WTC11 (cell line): ENCODE measurements at regions not wholly inside any gene's neighbourhood (a gene's known extent, or its start where the extent isn't known, plus 50 kb on each side); places are given as distances from the start of the nearest gene placed in this dataset.

Source experiments
- ATAC-seq: fragments of 200-7000 bp; cut with Tn5 transposase; 2 replicates; pipeline ENCODE4 v1.10.0; 2021; ENCODE audit warnings: mild to moderate bottlenecking, moderate library complexity
- CTCF ChIA-PET: fragments of 300-600 bp; sonication (Branson Sonifier 250); formaldehyde crosslinking; loops from one replicate; lab custom pipeline; 2021; ENCODE audit warnings: antibody characterized with exemption; lab: Charles Lee
- POLR2A ChIA-PET: fragments of 350-600 bp; sonication (Branson Sonifier 250); formaldehyde crosslinking; loops from one replicate; lab custom pipeline; 2021; ENCODE audit warnings: antibody characterized with exemption; lab: Charles Lee
- DNase-seq: peaks from one replicate; pipeline ENCODE4 v3.0.0; 2021; ENCODE audit warnings: low spot score
- H3K27ac Mint-ChIP-seq: 2 replicates; pipeline ENCODE4 v1.8.0; 2021; ENCODE audit warnings: mixed read lengths
- H3K27me3 Mint-ChIP-seq: 2 replicates; pipeline ENCODE4 v1.8.0; 2021; ENCODE audit warnings: low read depth, mild to moderate bottlenecking, moderate library complexity, mixed read lengths
- H3K36me3 Mint-ChIP-seq: 2 replicates; pipeline ENCODE4 v1.8.0; 2021; ENCODE audit warnings: mixed read lengths
- H3K4me1 Mint-ChIP-seq: 2 replicates; pipeline ENCODE4 v1.8.0; 2022; ENCODE audit warnings: mixed read lengths
- H3K4me3 Mint-ChIP-seq: 2 replicates; pipeline ENCODE4 v1.8.0; 2021; ENCODE audit warnings: mild to moderate bottlenecking, moderate library complexity, mixed read lengths
- H3K9me3 Mint-ChIP-seq: 2 replicates; pipeline ENCODE4 v1.8.0; 2021; ENCODE audit warnings: mixed read lengths
- ELF4 ChIP-seq: sonication (generic); formaldehyde crosslinking; IDR thresholded peaks from 2 replicates; pipeline ENCODE4 v1.8.1; 2022; ENCODE audit warnings: low read depth, mild to moderate bottlenecking, moderate library complexity, missing genetic modification reagents
- JUN ChIP-seq: sonication (generic); formaldehyde crosslinking; IDR thresholded peaks from 2 replicates; pipeline ENCODE4 v1.8.0; 2023; ENCODE audit warnings: mild to moderate bottlenecking, missing genetic modification reagents
- NR1H2 ChIP-seq: sonication (generic); formaldehyde crosslinking; IDR thresholded peaks from 2 replicates; pipeline ENCODE4 v1.9.0; 2021; ENCODE audit warnings: mild to moderate bottlenecking, moderate library complexity, missing genetic modification reagents
- NR3C1 ChIP-seq: sonication (generic); formaldehyde crosslinking; conservative IDR thresholded peaks from 2 replicates; pipeline ENCODE4 v1.8.1; 2023; ENCODE audit warnings: low read depth, mild to moderate bottlenecking, missing genetic modification reagents
- RORB ChIP-seq: fragments of 250-450 bp; sonication (Bioruptor Pico); IDR thresholded peaks from 2 replicates; pipeline ENCODE4 v1.9.0; 2021; ENCODE audit warnings: mild to moderate bottlenecking
- SMAD3 ChIP-seq: sonication (generic); formaldehyde crosslinking; IDR thresholded peaks from 2 replicates; pipeline ENCODE4 v1.8.0; 2022; ENCODE audit warnings: missing genetic modification reagents, mild to moderate bottlenecking, borderline replicate concordance
- SMAD4 ChIP-seq: sonication (generic); formaldehyde crosslinking; IDR thresholded peaks from 2 replicates; pipeline ENCODE4 v1.8.0; 2022; ENCODE audit warnings: mild to moderate bottlenecking, missing genetic modification reagents
- SP1 ChIP-seq: sonication (generic); formaldehyde crosslinking; conservative IDR thresholded peaks from 2 replicates; pipeline ENCODE4 v1.8.1; 2022; ENCODE audit warnings: missing genetic modification reagents
- TCF7 ChIP-seq: sonication (generic); formaldehyde crosslinking; IDR thresholded peaks from 2 replicates; pipeline ENCODE4 v1.8.0; 2022; ENCODE audit warnings: mild to moderate bottlenecking, low read depth, missing genetic modification reagents, moderate library complexity
- ZNF121 ChIP-seq: sonication (generic); formaldehyde crosslinking; IDR thresholded peaks from 2 replicates; pipeline ENCODE4 v1.8.0; 2023; ENCODE audit warnings: missing genetic modification reagents
- ZNF138 ChIP-seq: sonication (generic); formaldehyde crosslinking; conservative IDR thresholded peaks from 2 replicates; pipeline ENCODE4 v1.8.1; 2022; ENCODE audit warnings: mild to moderate bottlenecking, moderate library complexity, missing genetic modification reagents
- ZNF219 ChIP-seq: sonication (generic); formaldehyde crosslinking; IDR thresholded peaks from 2 replicates; pipeline ENCODE4 v1.8.0; 2023; ENCODE audit warnings: missing genetic modification reagents, mild to moderate bottlenecking, borderline replicate concordance
- ZNF232 ChIP-seq: sonication (generic); formaldehyde crosslinking; IDR thresholded peaks from 2 replicates; pipeline ENCODE4 v1.8.0; 2022; ENCODE audit warnings: mild to moderate bottlenecking, missing genetic modification reagents
- ZNF317 ChIP-seq: sonication (generic); formaldehyde crosslinking; IDR thresholded peaks from 2 replicates; pipeline ENCODE4 v1.8.1; 2023; ENCODE audit warnings: low read depth, mild to moderate bottlenecking, moderate library complexity, missing genetic modification reagents, borderline replicate concordance
- ZNF396 ChIP-seq: fragments of 250-450 bp; sonication (Bioruptor Pico); IDR thresholded peaks from 2 replicates; pipeline ENCODE4 v1.8.0; 2021; ENCODE audit warnings: mild to moderate bottlenecking, moderate library complexity, borderline replicate concordance
- TF ChIP-seq, protein P1 (sequence below): sonication (generic); formaldehyde crosslinking; IDR thresholded peaks from 2 replicates; pipeline ENCODE4 v1.8.0; 2023; ENCODE audit warnings: missing genetic modification reagents
- TF ChIP-seq, protein P2 (sequence below): sonication (generic); formaldehyde crosslinking; conservative IDR thresholded peaks from 2 replicates; pipeline ENCODE4 v1.8.1; 2022; ENCODE audit warnings: mild to moderate bottlenecking, missing genetic modification reagents
- TF ChIP-seq, protein P3 (sequence below): fragments of 250-450 bp; sonication (Bioruptor Pico); IDR thresholded peaks from 2 replicates; pipeline ENCODE4 v2.1.2; 2022; ENCODE audit warnings: mild to moderate bottlenecking, moderate library complexity
- TF ChIP-seq, protein P4 (sequence below): sonication (generic); formaldehyde crosslinking; IDR thresholded peaks from 2 replicates; pipeline ENCODE4 v1.8.0; 2022; ENCODE audit warnings: mild to moderate bottlenecking, missing genetic modification reagents
- TF ChIP-seq, protein P5 (sequence below): sonication (generic); formaldehyde crosslinking; IDR thresholded peaks from 2 replicates; pipeline ENCODE4 v1.8.1; 2023; ENCODE audit warnings: mild to moderate bottlenecking, missing genetic modification reagents, borderline replicate concordance
- TF ChIP-seq, protein P6 (sequence below): sonication (generic); formaldehyde crosslinking; IDR thresholded peaks from 2 replicates; pipeline ENCODE4 v1.8.0; 2022; ENCODE audit warnings: mild to moderate bottlenecking, missing genetic modification reagents
- TF ChIP-seq, protein P7 (sequence below): fragments of 250-450 bp; sonication (Bioruptor Pico); IDR thresholded peaks from 2 replicates; pipeline ENCODE4 v1.9.0; 2021; ENCODE audit warnings: mild to moderate bottlenecking, borderline replicate concordance

DNA sequence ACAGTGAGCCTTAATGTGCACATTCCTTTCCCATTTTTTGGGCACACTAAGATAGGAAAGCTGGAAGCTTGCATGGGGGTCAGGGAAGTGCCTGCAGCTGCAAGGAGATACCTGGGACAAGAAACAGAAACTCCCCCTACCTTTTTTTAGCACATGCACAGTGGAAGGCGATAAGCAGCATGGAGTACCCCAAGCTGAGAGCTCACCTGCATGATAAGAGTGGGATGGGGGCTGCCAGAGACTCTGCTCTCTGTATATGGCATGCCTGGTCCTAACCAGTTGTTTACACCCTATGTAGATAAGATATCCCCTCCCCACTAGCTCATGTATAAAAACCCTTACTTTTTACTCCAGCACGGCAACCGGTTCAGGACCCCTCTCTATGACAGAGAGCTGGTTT is 135.9 kb downstream of the TENT5D start (continued):
- no peak for TF ChIP-seq ZNF396
- TF ChIP-seq, protein P1, sequence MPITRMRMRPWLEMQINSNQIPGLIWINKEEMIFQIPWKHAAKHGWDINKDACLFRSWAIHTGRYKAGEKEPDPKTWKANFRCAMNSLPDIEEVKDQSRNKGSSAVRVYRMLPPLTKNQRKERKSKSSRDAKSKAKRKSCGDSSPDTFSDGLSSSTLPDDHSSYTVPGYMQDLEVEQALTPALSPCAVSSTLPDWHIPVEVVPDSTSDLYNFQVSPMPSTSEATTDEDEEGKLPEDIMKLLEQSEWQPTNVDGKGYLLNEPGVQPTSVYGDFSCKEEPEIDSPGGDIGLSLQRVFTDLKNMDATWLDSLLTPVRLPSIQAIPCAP = no peak
- no peak for TF ChIP-seq ZNF317
- TF ChIP-seq, protein P2, sequence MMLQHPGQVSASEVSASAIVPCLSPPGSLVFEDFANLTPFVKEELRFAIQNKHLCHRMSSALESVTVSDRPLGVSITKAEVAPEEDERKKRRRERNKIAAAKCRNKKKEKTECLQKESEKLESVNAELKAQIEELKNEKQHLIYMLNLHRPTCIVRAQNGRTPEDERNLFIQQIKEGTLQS (CRISPR knock-in tag) = no peak
- TF ChIP-seq ZNF219 (CRISPR knock-in tag) = no peak
- no peak for TF ChIP-seq SP1 (CRISPR knock-in tag)
- TF ChIP-seq SMAD4 (CRISPR knock-in tag) = no peak
- TF ChIP-seq, protein P3, sequence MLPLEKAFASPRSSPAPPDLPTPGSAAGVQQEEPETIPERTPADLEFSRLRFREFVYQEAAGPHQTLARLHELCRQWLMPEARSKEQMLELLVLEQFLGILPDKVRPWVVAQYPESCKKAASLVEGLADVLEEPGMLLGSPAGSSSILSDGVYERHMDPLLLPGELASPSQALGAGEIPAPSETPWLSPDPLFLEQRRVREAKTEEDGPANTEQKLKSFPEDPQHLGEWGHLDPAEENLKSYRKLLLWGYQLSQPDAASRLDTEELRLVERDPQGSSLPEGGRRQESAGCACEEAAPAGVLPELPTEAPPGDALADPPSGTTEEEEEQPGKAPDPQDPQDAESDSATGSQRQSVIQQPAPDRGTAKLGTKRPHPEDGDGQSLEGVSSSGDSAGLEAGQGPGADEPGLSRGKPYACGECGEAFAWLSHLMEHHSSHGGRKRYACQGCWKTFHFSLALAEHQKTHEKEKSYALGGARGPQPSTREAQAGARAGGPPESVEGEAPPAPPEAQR (CRISPR knock-in tag) = no peak

DNA sequence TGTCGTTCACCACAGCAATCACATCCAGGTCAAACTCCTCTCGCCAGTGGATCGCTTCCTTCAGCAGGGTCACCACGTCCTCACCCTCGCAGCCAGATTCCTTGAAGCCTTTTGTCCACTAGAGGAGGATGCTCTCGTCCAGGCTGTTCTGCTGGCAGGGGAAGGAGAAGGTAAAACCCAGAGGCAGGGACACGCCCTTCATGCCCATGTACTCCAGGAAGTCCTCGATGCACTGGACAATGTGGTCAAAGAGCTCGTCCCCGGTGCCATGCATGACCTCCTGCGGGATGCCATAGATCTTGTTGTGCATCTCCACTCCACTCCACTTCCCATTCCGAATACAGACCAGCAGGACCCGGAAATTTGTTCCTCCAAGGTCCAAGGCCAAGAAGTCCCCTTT is 152.4 kb downstream of the TENT5D start:
- Mint-ChIP-seq H3K36me3 (peaks cover 6% of the 10 kb centered on the region; the same call in 1 of the 2 replicates), H3K27ac (no peak overlapping the region)
- no peak for TF ChIP-seq ZNF232
- TF ChIP-seq, protein P4, sequence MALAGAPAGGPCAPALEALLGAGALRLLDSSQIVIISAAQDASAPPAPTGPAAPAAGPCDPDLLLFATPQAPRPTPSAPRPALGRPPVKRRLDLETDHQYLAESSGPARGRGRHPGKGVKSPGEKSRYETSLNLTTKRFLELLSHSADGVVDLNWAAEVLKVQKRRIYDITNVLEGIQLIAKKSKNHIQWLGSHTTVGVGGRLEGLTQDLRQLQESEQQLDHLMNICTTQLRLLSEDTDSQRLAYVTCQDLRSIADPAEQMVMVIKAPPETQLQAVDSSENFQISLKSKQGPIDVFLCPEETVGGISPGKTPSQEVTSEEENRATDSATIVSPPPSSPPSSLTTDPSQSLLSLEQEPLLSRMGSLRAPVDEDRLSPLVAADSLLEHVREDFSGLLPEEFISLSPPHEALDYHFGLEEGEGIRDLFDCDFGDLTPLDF (CRISPR knock-in tag) = no peak
- TF ChIP-seq, protein P5, sequence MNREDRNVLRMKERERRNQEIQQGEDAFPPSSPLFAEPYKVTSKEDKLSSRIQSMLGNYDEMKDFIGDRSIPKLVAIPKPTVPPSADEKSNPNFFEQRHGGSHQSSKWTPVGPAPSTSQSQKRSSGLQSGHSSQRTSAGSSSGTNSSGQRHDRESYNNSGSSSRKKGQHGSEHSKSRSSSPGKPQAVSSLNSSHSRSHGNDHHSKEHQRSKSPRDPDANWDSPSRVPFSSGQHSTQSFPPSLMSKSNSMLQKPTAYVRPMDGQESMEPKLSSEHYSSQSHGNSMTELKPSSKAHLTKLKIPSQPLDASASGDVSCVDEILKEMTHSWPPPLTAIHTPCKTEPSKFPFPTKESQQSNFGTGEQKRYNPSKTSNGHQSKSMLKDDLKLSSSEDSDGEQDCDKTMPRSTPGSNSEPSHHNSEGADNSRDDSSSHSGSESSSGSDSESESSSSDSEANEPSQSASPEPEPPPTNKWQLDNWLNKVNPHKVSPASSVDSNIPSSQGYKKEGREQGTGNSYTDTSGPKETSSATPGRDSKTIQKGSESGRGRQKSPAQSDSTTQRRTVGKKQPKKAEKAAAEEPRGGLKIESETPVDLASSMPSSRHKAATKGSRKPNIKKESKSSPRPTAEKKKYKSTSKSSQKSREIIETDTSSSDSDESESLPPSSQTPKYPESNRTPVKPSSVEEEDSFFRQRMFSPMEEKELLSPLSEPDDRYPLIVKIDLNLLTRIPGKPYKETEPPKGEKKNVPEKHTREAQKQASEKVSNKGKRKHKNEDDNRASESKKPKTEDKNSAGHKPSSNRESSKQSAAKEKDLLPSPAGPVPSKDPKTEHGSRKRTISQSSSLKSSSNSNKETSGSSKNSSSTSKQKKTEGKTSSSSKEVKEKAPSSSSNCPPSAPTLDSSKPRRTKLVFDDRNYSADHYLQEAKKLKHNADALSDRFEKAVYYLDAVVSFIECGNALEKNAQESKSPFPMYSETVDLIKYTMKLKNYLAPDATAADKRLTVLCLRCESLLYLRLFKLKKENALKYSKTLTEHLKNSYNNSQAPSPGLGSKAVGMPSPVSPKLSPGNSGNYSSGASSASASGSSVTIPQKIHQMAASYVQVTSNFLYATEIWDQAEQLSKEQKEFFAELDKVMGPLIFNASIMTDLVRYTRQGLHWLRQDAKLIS = no peak
- TF ChIP-seq ZNF121 (CRISPR knock-in tag) = no peak
- no peak for TF ChIP-seq NR1H2 (CRISPR knock-in tag)
- TF ChIP-seq NR3C1 (CRISPR knock-in tag) = no peak
- TF ChIP-seq, protein P6, sequence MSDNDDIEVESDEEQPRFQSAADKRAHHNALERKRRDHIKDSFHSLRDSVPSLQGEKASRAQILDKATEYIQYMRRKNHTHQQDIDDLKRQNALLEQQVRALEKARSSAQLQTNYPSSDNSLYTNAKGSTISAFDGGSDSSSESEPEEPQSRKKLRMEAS = no peak
- TF ChIP-seq ZNF138 (CRISPR knock-in tag) = no peak
- no peak for TF ChIP-seq RORB (CRISPR knock-in tag)
- TF ChIP-seq SMAD3 (CRISPR knock-in tag) = no peak
- TF ChIP-seq, protein P7, sequence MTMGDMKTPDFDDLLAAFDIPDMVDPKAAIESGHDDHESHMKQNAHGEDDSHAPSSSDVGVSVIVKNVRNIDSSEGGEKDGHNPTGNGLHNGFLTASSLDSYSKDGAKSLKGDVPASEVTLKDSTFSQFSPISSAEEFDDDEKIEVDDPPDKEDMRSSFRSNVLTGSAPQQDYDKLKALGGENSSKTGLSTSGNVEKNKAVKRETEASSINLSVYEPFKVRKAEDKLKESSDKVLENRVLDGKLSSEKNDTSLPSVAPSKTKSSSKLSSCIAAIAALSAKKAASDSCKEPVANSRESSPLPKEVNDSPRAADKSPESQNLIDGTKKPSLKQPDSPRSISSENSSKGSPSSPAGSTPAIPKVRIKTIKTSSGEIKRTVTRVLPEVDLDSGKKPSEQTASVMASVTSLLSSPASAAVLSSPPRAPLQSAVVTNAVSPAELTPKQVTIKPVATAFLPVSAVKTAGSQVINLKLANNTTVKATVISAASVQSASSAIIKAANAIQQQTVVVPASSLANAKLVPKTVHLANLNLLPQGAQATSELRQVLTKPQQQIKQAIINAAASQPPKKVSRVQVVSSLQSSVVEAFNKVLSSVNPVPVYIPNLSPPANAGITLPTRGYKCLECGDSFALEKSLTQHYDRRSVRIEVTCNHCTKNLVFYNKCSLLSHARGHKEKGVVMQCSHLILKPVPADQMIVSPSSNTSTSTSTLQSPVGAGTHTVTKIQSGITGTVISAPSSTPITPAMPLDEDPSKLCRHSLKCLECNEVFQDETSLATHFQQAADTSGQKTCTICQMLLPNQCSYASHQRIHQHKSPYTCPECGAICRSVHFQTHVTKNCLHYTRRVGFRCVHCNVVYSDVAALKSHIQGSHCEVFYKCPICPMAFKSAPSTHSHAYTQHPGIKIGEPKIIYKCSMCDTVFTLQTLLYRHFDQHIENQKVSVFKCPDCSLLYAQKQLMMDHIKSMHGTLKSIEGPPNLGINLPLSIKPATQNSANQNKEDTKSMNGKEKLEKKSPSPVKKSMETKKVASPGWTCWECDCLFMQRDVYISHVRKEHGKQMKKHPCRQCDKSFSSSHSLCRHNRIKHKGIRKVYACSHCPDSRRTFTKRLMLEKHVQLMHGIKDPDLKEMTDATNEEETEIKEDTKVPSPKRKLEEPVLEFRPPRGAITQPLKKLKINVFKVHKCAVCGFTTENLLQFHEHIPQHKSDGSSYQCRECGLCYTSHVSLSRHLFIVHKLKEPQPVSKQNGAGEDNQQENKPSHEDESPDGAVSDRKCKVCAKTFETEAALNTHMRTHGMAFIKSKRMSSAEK (CRISPR knock-in tag) = no peak
- TF ChIP-seq TCF7 (CRISPR knock-in tag) = no peak
- TF ChIP-seq JUN (CRISPR knock-in tag) = no peak
- TF ChIP-seq ELF4 (CRISPR knock-in tag) = no peak
- TF ChIP-seq, all 79 proteins: peak for 0
- DNase-seq = no peak
- ATAC-seq = no peak
- peaks cover 15% of the 10 kb centered on the region for H3K9me3 Mint-ChIP-seq
- no peak overlapping the region for H3K4me3 Mint-ChIP-seq
- H3K4me1 Mint-ChIP-seq = peaks cover 10% of the 10 kb centered on the region
- H3K27me3 Mint-ChIP-seq = no peaks in the 10 kb centered on the region; the same call in 1 of the 2 replicates
- CTCF ChIA-PET = no interaction called here
- POLR2A ChIA-PET = no interaction called here
